ENCODE measurements at regions not wholly inside any gene's neighbourhood (a gene's known extent, or its start where the extent isn't known, plus 50 kb on each side); places are given as distances from the start of the nearest gene placed in this dataset.

GRCh38 chr7:131961054-131961680, 404.7 kb upstream of the PODXL start:
- H3K9me3 ChIP-seq: no peaks in the 10 kb centered on the region
- peaks cover 0 to 4% of the 10 kb centered on the region in 2 donors for H3K27me3 ChIP-seq
- no peak overlapping the region for H3K27ac ChIP-seq
- H3K36me3 ChIP-seq: no peaks in the 10 kb centered on the region
- intact Hi-C loops (cut with DNase I; ENCODE audit: low total_unique reads): no loop called here
- TF ChIP-seq CTCF (IDR thresholded peaks at IDR 0.05): no peak
- DNase-seq: no peak
- H3K4me1 ChIP-seq: no peaks in the 10 kb centered on the region
- H3K4me3 ChIP-seq: no peak overlapping the region

- H3K36me3 ChIP-seq: no peaks in the 10 kb centered on the region
- no peak for TF ChIP-seq CTCF (IDR thresholded peaks at IDR 0.05)
- H3K27ac ChIP-seq: no peak overlapping the region
- H3K4me1 ChIP-seq: peaks cover 0 to 1% (median 0%) of the 10 kb centered on the region in 4 donors
- intact Hi-C loops (cut with DNase I; ENCODE audit: low total_unique reads): no loop called here
- H3K9me3 ChIP-seq: no peaks in the 10 kb centered on the region
- no peak overlapping the region for H3K4me3 ChIP-seq
- DNase-seq: no peak
- H3K27me3 ChIP-seq: peaks cover 0 to 4% of the 10 kb centered on the region in 2 donors
Observed at GRCh38 chr7:131959106-131959812, 402.8 kb upstream of the PODXL start.

- intact Hi-C loops (cut with DNase I; ENCODE audit: low total_unique reads): no loop called here
- Histone ChIP-seq H3K9me3 (no peaks in the 10 kb centered on the region), H3K27me3 (peaks cover 0 to 3% of the 10 kb centered on the region in 2 donors), H3K4me3 (no peak overlapping the region), H3K27ac (no peak overlapping the region), H3K4me1 (peaks cover 0 to 8% (median 2%) of the 10 kb centered on the region in 4 donors), H3K36me3 (no peaks in the 10 kb centered on the region)
- no peak for DNase-seq
- no peak for TF ChIP-seq CTCF (IDR thresholded peaks at IDR 0.05)
Observed at GRCh38 chr7:131957338-131958020, 401.1 kb upstream of the PODXL start.

- Histone ChIP-seq H3K27ac (no peak overlapping the region), H3K36me3 (no peaks in the 10 kb centered on the region), H3K27me3 (no peaks in the 10 kb centered on the region), H3K9me3 (no peaks in the 10 kb centered on the region), H3K4me3 (no peak overlapping the region), H3K4me1 (peaks cover 0 to 8% (median 2%) of the 10 kb centered on the region in 4 donors)
- intact Hi-C loops (cut with DNase I; ENCODE audit: low total_unique reads): no loop called here
- no peak for TF ChIP-seq CTCF (IDR thresholded peaks at IDR 0.05)
- DNase-seq: no peak
Observed at GRCh38 chr7:131956864-131957263, 400.4 kb upstream of the PODXL start.

- TF ChIP-seq CTCF (IDR thresholded peaks at IDR 0.05): no peak
- H3K4me1 ChIP-seq: peaks cover 0 to 9% (median 2%) of the 10 kb centered on the region in 4 donors
- no peak overlapping the region for H3K27ac ChIP-seq
- no peaks in the 10 kb centered on the region for H3K36me3 ChIP-seq
- peaks cover 0 to 6% (median 0%) of the 10 kb centered on the region in 3 donors for H3K9me3 ChIP-seq
- no peak for DNase-seq
- intact Hi-C loops (cut with DNase I; ENCODE audit: low total_unique reads): no loop called here
- no peaks in the 10 kb centered on the region for H3K27me3 ChIP-seq
- no peak overlapping the region for H3K4me3 ChIP-seq
Observed at GRCh38 chr7:131955679-131956078, 399.3 kb upstream of the PODXL start.
